ENCODE measurements at regions not wholly inside any gene's neighbourhood (a gene's known extent, or its start where the extent isn't known, plus 50 kb on each side); places are given as distances from the start of the nearest gene placed in this dataset.

- TF ChIP-seq ZNF70 (CRISPR knock-in tag; IDR thresholded peaks at IDR 0.05) (no peak), PATZ1 (CRISPR knock-in tag; IDR thresholded peaks at IDR 0.05; ENCODE audit: borderline replicate concordance) (no peak)
Observed at GRCh38 chr4:153909672-153910071, 120.8 kb upstream of the SFRP2 start.

All from SK-N-SH treated with all-trans-retinoic acid at 6 μM for 48 hours (cell line).